Left ventricle myocardium inferior (tissue), 1 donor: ENCODE measurements at regions not wholly inside any gene's neighbourhood (a gene's known extent, or its start where the extent isn't known, plus 50 kb on each side); places are given as distances from the start of the nearest gene placed in this dataset. TPM values are rescaled to one million over a fixed set of nuclear protein-coding genes. Genes with fewer than 3 reads are reported as not detected.

Experiments used
- DNase-seq: peaks from one replicate; pipeline ENCODE4 v3.0.0-alpha.2; 2020
- H3K27ac ChIP-seq: fragments of 200-600 bp; replicated peaks from 2 replicates; pipeline ENCODE4 v1.8.0; 2021
- H3K27me3 ChIP-seq: fragments of 200-600 bp; 2 replicates; pipeline ENCODE4 v1.8.0; 2021; ENCODE audit warnings: low read depth
- H3K36me3 ChIP-seq: fragments of 200-600 bp; 2 replicates; pipeline ENCODE4 v1.8.0; 2021
- H3K4me1 ChIP-seq: fragments of 200-600 bp; 2 replicates; pipeline ENCODE4 v1.8.0; 2021
- H3K4me3 ChIP-seq: fragments of 200-600 bp; 2 replicates; pipeline ENCODE4 v1.8.0; 2021; ENCODE audit warnings: mild to moderate bottlenecking, moderate library complexity
- H3K9me3 ChIP-seq: fragments of 200-600 bp; replicated peaks from 2 replicates; pipeline ENCODE4 v1.8.0; 2021
- intact Hi-C: fragments of 100-400 bp; cut with micrococcal nuclease; formaldehyde crosslinking; loops from one replicate; pipeline ENCODE4 v1.11.0; 2022
- microRNA-seq: library from miRNA; unstranded; fragments of <30 nt; microRNA quantifications from one replicate; pipeline ENCODE4 v1.2.0, GENCODE V29; 2020
- TF ChIP-seq, protein P1 (sequence below): fragments of 200-600 bp; IDR thresholded peaks from 2 replicates; pipeline ENCODE4 v1.8.0; 2021; ENCODE audit warnings: antibody characterized with exemption, mild to moderate bottlenecking, borderline replicate concordance
- donor health status: DM: no; HTN: yes; CAD: no; lungs with severe emphysema.

DNA sequence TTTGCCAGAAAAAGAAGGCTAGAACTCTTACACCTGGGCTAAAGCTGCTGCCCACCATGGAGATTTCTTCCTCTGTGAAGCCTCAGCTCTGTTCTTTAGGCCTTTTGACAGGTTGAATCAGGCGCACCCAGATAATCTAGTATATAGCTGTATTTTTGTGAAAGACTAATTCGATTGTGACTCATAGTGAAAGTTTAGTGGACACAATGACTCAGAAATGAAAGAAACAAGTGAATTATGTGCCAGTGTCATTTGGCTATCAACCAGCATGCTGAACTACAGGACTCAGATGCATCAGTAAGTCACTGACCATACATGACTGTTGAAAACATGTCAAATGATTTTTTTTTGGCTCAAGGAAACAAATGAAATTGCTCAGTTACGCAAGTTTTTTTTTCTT lies 425.4 kb downstream of the SLITRK2 start:
- Histone ChIP-seq H3K27ac (no peak overlapping the region), H3K9me3 (no peaks in the 10 kb centered on the region), H3K27me3 (no peaks in the 10 kb centered on the region), H3K36me3 (no peaks in the 10 kb centered on the region), H3K4me1 (no peaks in the 10 kb centered on the region), H3K4me3 (no peak overlapping the region)
- no peak for DNase-seq
- TF ChIP-seq, protein P1, sequence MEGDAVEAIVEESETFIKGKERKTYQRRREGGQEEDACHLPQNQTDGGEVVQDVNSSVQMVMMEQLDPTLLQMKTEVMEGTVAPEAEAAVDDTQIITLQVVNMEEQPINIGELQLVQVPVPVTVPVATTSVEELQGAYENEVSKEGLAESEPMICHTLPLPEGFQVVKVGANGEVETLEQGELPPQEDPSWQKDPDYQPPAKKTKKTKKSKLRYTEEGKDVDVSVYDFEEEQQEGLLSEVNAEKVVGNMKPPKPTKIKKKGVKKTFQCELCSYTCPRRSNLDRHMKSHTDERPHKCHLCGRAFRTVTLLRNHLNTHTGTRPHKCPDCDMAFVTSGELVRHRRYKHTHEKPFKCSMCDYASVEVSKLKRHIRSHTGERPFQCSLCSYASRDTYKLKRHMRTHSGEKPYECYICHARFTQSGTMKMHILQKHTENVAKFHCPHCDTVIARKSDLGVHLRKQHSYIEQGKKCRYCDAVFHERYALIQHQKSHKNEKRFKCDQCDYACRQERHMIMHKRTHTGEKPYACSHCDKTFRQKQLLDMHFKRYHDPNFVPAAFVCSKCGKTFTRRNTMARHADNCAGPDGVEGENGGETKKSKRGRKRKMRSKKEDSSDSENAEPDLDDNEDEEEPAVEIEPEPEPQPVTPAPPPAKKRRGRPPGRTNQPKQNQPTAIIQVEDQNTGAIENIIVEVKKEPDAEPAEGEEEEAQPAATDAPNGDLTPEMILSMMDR: no peak
- intact Hi-C loops: no loop called here

DNA sequence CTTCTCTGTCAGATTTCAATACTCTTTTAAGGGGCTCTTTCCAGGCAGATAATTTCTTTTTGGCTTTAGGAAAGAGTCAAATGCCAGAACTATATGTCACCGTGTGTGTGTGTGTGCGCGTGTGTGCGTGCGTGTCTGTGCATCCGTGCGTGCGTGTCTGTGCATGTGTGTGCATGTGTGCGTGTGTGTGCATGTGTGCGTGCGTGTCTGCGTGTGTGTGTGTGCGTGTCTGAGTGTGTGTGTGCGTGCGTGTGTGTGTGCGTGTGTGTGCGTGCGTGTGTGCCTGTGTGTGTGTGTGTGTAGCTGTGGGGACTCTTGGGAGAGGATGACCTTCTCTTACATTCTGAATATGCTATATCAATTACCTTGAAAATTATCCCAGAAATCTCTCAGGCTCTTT lies 441.6 kb downstream of the SLITRK2 start:
- intact Hi-C loops: no loop called here
- Histone ChIP-seq H3K36me3 (no peaks in the 10 kb centered on the region), H3K27me3 (no peaks in the 10 kb centered on the region), H3K9me3 (no peaks in the 10 kb centered on the region), H3K4me3 (no peak overlapping the region), H3K27ac (no peak overlapping the region), H3K4me1 (no peaks in the 10 kb centered on the region)
- DNase-seq: no peak
- TF ChIP-seq, protein P1: no peak

DNA sequence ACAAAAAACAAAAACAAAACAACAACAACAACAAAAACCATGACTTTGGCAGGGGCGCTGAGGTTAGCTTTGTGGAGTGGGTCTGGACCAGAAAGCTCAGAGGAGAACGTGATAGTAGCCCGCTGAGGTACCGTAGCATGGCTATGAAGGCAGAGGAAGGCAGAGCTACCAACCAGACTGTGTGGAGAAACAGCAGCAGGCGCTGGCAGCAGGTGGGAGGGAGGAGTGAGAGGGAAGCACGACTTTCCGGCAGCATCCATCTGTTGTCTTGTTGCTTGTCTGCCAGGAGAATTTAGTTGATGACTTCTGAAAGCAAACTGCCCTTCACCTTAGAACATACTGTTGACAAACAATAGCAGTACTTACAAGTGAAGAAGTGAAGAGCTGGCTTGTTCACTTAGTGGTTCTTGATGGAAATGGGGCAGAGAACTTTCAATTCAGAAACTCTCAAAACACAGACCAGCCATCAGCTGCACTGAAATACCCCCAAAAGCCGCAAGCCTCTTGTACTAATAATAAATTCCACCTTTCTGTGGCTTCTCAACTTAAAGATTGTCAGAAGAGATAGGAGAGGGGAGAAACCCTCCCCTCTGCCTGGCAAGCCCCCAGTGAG lies 447.2 kb downstream of the SLITRK2 start:
- H3K4me1 ChIP-seq: no peaks in the 10 kb centered on the region
- intact Hi-C loops: no loop called here

DNA sequence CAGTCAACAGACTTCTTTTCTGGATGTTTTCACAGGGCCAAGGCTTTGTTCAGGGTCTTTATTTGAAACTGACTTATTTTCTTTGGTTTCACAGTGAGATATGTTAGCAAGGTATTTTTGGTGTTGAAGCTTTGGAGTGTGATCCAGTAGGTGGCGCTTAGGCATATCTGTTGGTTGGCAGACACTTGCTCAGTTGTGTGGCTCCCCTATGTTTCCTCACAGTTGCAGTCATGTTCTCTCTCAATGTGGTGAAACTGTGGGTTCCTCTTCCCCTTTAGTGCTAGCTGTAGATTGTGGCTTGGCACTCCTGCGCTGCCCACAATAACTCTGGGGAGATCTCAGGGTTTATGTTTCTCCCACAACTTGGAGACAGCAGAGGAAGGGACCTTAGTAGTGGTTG lies 460.8 kb downstream of the SLITRK2 start:
- intact Hi-C loops: no loop called here
- H3K27me3 ChIP-seq: no peaks in the 10 kb centered on the region
- no peaks in the 10 kb centered on the region for H3K4me1 ChIP-seq
- H3K4me3 ChIP-seq: no peak overlapping the region
- TF ChIP-seq, protein P1: no peak
- no peaks in the 10 kb centered on the region for H3K9me3 ChIP-seq
- no peak overlapping the region for H3K27ac ChIP-seq
- H3K36me3 ChIP-seq: no peaks in the 10 kb centered on the region
- no peak for DNase-seq

More for the DNA sequence above, 447.2 kb downstream of the SLITRK2 start:
- no peak for DNase-seq
- TF ChIP-seq, protein P1: no peak
- no peak overlapping the region for H3K4me3 ChIP-seq
- no peaks in the 10 kb centered on the region for H3K9me3 ChIP-seq
- no peaks in the 10 kb centered on the region for H3K27me3 ChIP-seq
- no peaks in the 10 kb centered on the region for H3K36me3 ChIP-seq
- no peak overlapping the region for H3K27ac ChIP-seq

Small RNA genes in the stretch of these regions (microRNA-seq; reads per million reads assigned to microRNA genes)
- 0.94 reads per million for gene MIR888
- not detected for gene MIR890
- gene MIR891A: not detected
- not detected for gene MIR891B
- not detected for gene MIR892A
- not detected for gene MIR892B
- not detected for gene MIR892C
